CD14-positive monocyte (primary cell): ENCODE measurements at regions not wholly inside any gene's neighbourhood (a gene's known extent, or its start where the extent isn't known, plus 50 kb on each side); places are given as distances from the start of the nearest gene placed in this dataset.
A peak's percentile ranks its signal among the peaks of the same experiment; 100 is the strongest.

ENCODE experiments used
- DNase-seq, 3 donors: peaks; one replicate each; pipeline ENCODE4 v3.0.0-alpha.2; 2011 to 2022
- H2AFZ ChIP-seq: 2 replicates; pipeline ENCODE4 v1.6.0; 2012; ENCODE audit warnings: mild to moderate bottlenecking, low read depth, low read length, inconsistent platforms; ENCODE audit not compliant: insufficient read depth, poor library complexity, severe bottlenecking
- H3K27ac ChIP-seq, 2 donors: 1 replicate in 1 of 2; 2 replicates in 1 of 2; pipeline ENCODE4 v1.5.1; 2012 to 2013; ENCODE audit warnings: low read length in 2 of 2, control low read depth in 1 of 2, inconsistent platforms in 1 of 2, low read depth in 1 of 2, mild to moderate bottlenecking in 1 of 2
- H3K27me3 ChIP-seq, 2 donors: one replicate each; pipeline versions ENCODE4 v1.6.0 to v1.6.1; 2011 to 2013; ENCODE audit warnings: low read length in 2 of 2; ENCODE audit not compliant: control insufficient read depth in 2 of 2, insufficient read depth in 2 of 2
- H3K36me3 ChIP-seq, 2 donors: replicated peaks in 1 of 2; 1 replicate in 1 of 2; 2 replicates in 1 of 2; pipeline versions ENCODE4 v1.5.1 to v1.6.1; 2012 to 2013; ENCODE audit warnings: low read length in 2 of 2, control low read depth in 1 of 2, inconsistent platforms in 1 of 2, mild to moderate bottlenecking in 1 of 2; ENCODE audit not compliant: insufficient read depth in 2 of 2, control insufficient read depth in 1 of 2
- H3K4me1 ChIP-seq, 2 donors: 1 replicate in 1 of 2; 2 replicates in 1 of 2; pipeline versions ENCODE4 v1.5.1 to v1.6.1; 2012 to 2013; ENCODE audit warnings: low read length in 2 of 2, control low read depth in 1 of 2, inconsistent platforms in 1 of 2, mild to moderate bottlenecking in 1 of 2, moderate library complexity in 1 of 2; ENCODE audit not compliant: insufficient read depth in 2 of 2, control insufficient read depth in 1 of 2
- H3K4me2 ChIP-seq: replicated peaks from 2 replicates; pipeline ENCODE3; 2012; ENCODE audit warnings: low read length, moderate library complexity, mild to moderate bottlenecking; ENCODE audit not compliant: poor library complexity, severe bottlenecking; ENCODE audit errors: extremely low read depth
- H3K4me3 ChIP-seq, 3 experiments: fragments of 200-600 bp in 1 of 3; sonication (generic) in 1 of 3; replicated peaks in 1 of 3; 1 replicate in 2 of 3; 2 replicates in 1 of 3; pipeline ENCODE4 v1.5.1; 2011 to 2013; ENCODE audit warnings: low read length in 3 of 3, mild to moderate bottlenecking in 3 of 3, control low read depth in 2 of 3, low read depth in 2 of 3, inconsistent platforms in 1 of 3, moderate library complexity in 1 of 3
- H3K79me2 ChIP-seq: 2 replicates; pipeline ENCODE4 v1.6.0; 2012; ENCODE audit warnings: mild to moderate bottlenecking, control low read depth, inconsistent platforms, low read length, moderate library complexity; ENCODE audit not compliant: insufficient read depth
- H3K9ac ChIP-seq: 2 replicates; pipeline ENCODE4 v1.6.0; 2017; ENCODE audit warnings: low read length, mild to moderate bottlenecking; ENCODE audit not compliant: insufficient read depth, poor library complexity, severe bottlenecking
- H3K9me3 ChIP-seq, 2 donors: replicated peaks in 1 of 2; 1 replicate in 1 of 2; 2 replicates in 1 of 2; pipeline versions ENCODE4 v1.5.1 to v1.6.1; 2012 to 2013; ENCODE audit warnings: low read length in 2 of 2, control low read depth in 1 of 2; ENCODE audit not compliant: control insufficient read depth in 1 of 2, insufficient read depth in 1 of 2
- H4K20me1 ChIP-seq: 2 replicates; pipeline ENCODE4 v1.6.0; 2012; ENCODE audit warnings: mild to moderate bottlenecking, low read length, control low read depth, moderate library complexity; ENCODE audit not compliant: insufficient read depth
- H3K27ac Mint-ChIP-seq, 7 donors: one replicate each; pipeline ENCODE4 v1.8.0; 2020; ENCODE audit warnings: mild to moderate bottlenecking in 7 of 7, mixed read lengths in 7 of 7, moderate library complexity in 6 of 7, inconsistent platforms in 2 of 7
- H3K27me3 Mint-ChIP-seq, 3 donors: one replicate each; pipeline ENCODE4 v1.8.0; 2021 to 2022; ENCODE audit warnings: low read depth in 3 of 3, mild to moderate bottlenecking in 3 of 3, mixed read lengths in 3 of 3, moderate library complexity in 3 of 3, inconsistent platforms in 1 of 3
- H3K36me3 Mint-ChIP-seq, 2 donors: one replicate each; pipeline ENCODE4 v1.8.0; 2020; ENCODE audit warnings: mixed read lengths in 2 of 2, inconsistent platforms in 1 of 2, mild to moderate bottlenecking in 1 of 2
- H3K4me1 Mint-ChIP-seq: one replicate; pipeline ENCODE4 v1.8.0; 2020; ENCODE audit warnings: mild to moderate bottlenecking, mixed read lengths
- H3K4me3 Mint-ChIP-seq, 2 donors: one replicate each; pipeline ENCODE4 v1.8.0; 2020; ENCODE audit warnings: mild to moderate bottlenecking in 2 of 2, mixed read lengths in 2 of 2, moderate library complexity in 1 of 2
- H3K9me3 Mint-ChIP-seq, 7 donors: one replicate each; pipeline ENCODE4 v1.8.0; 2020 to 2022; ENCODE audit warnings: mixed read lengths in 7 of 7, mild to moderate bottlenecking in 6 of 7, moderate library complexity in 6 of 7, inconsistent platforms in 2 of 7
- CTCF ChIP-seq: fragments of 200-600 bp; IDR thresholded peaks from one replicate; pipeline ENCODE4 v1.8.0; 2022; ENCODE audit warnings: antibody characterized with exemption, mild to moderate bottlenecking
- WGBS: methylation state at CpG from one replicate; pipeline ENCODE4 v1.1.5; 2013; ENCODE audit warnings: missing lambda C conversion rate; ENCODE audit not compliant: insufficient coverage; 5-methylcytosine and 5-hydroxymethylcytosine counted together
- intact Hi-C, 2 donors: fragments of 100-400 bp; cut with micrococcal nuclease; formaldehyde crosslinking; loops; one replicate each; pipeline versions ENCODE4 v1.15.0 to v1.15.1; 2023

- H3K27ac ChIP-seq = no peak overlapping the region
- intact Hi-C loops = no loop called here
- no peak overlapping the region for H3K9ac ChIP-seq
These were observed 110.7 kb upstream of the IVNS1ABP start for GRCh38 chr1:185427776-185428175.

GRCh38 chr1:185427264-185427663, 110.2 kb upstream of the IVNS1ABP start:
- Histone ChIP-seq H3K4me3 (no peak overlapping the region), H3K4me2 (no peak overlapping the region), H3K27me3 (no peaks in the 10 kb centered on the region), H3K27ac (no peak overlapping the region), H4K20me1 (no peaks in the 10 kb centered on the region), H2AFZ (no peak overlapping the region), H3K9me3 (no peaks in the 10 kb centered on the region), H3K36me3 (no peaks in the 10 kb centered on the region), H3K79me2 (no peaks in the 10 kb centered on the region), H3K4me1 (peaks cover 6 to 9% of the 10 kb centered on the region in 2 donors), H3K9ac (no peak overlapping the region)
- peaks cover 0 to 7% (median 3%) of the 10 kb centered on the region in 7 donors for H3K9me3 Mint-ChIP-seq
- no peak overlapping the region for H3K27ac Mint-ChIP-seq
- no peaks in the 10 kb centered on the region for H3K36me3 Mint-ChIP-seq
- H3K27me3 Mint-ChIP-seq = no peaks in the 10 kb centered on the region
- intact Hi-C loops = no loop called here
- peaks cover 11% of the 10 kb centered on the region for H3K4me1 Mint-ChIP-seq
- no CpG with 5 or more reads among the region's 2 CpGs for WGBS
- no peak overlapping the region for H3K4me3 Mint-ChIP-seq
- TF ChIP-seq CTCF = no peak
- peak in 1 of 3 donors; percentile 27 for DNase-seq

More at GRCh38 chr1:185427776-185428175, 110.7 kb upstream of the IVNS1ABP start:
- Histone ChIP-seq H2AFZ (no peak overlapping the region), H3K4me1 (peaks cover 6 to 9% of the 10 kb centered on the region in 2 donors), H3K4me3 (no peak overlapping the region), H3K79me2 (no peaks in the 10 kb centered on the region), H3K36me3 (no peaks in the 10 kb centered on the region), H3K27me3 (no peaks in the 10 kb centered on the region), H3K9me3 (no peaks in the 10 kb centered on the region), H3K4me2 (no peak overlapping the region), H4K20me1 (no peaks in the 10 kb centered on the region)
- TF ChIP-seq CTCF = no peak
- H3K9me3 Mint-ChIP-seq = peaks cover 0 to 7% (median 4%) of the 10 kb centered on the region in 7 donors
- H3K4me3 Mint-ChIP-seq = no peak overlapping the region
- no peak overlapping the region for H3K27ac Mint-ChIP-seq
- peaks cover 11% of the 10 kb centered on the region for H3K4me1 Mint-ChIP-seq
- DNase-seq = no peak
- no peaks in the 10 kb centered on the region for H3K27me3 Mint-ChIP-seq
- H3K36me3 Mint-ChIP-seq = no peaks in the 10 kb centered on the region
- WGBS = 100% methylated on average over 1 of the region's 3 CpGs
